ENCODE measurements at regions not wholly inside any gene's neighbourhood (a gene's known extent, or its start where the extent isn't known, plus 50 kb on each side); places are given as distances from the start of the nearest gene placed in this dataset.

DNA sequence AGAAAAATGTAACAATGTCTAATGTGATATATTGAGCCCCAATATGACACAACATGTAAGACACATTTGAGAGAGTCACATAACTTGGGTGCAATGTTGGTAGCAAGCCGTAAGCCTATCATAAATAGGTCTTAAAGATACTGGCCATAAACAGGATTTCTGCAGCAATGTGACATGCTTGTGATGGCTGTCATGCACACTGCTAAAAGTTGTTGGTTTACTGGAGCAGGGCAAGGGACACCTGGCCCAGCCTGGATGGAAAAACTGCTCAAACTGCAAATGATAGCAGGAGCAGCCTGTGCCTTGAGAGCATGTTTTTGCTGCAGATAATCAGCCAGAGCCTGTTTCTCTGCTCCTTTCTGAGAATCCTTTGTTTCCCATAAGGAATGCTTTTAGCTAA is 136.7 kb upstream of the ZNF91 start:
- FAIRE-seq (no peak), DNase-seq (ENCODE audit: low read depth, low spot score) (no peak)
- Histone ChIP-seq H4K20me1 (ENCODE audit: control insufficient read depth, extremely low read depth, insufficient read depth, low read length) (no peaks in the 10 kb centered on the region), H3K4me3 (ENCODE audit: control insufficient read depth in 2 of 3, extremely low read depth in 1 of 3, insufficient read depth in 2 of 3, low read depth in 1 of 3, low read length in 3 of 3) (no peak overlapping the region), H3K9ac (ENCODE audit: control insufficient read depth, extremely low read depth, insufficient read depth, low read length) (no peak overlapping the region), H3K27ac (ENCODE audit: control insufficient read depth, insufficient read depth, low read length) (no peak overlapping the region), H2AFZ (ENCODE audit: control insufficient read depth, low read length) (no peak overlapping the region), H3K4me2 (ENCODE audit: control insufficient read depth, extremely low read depth, insufficient read depth, low read depth, low read length) (no peak overlapping the region), H3K27me3 (ENCODE audit: control insufficient read depth, extremely low read depth, insufficient read depth, low read length) (no peaks in the 10 kb centered on the region), H3K9me3 (ENCODE audit: control insufficient read depth, low read depth, low read length) (peaks cover 2% of the 10 kb centered on the region), H3K79me2 (ENCODE audit: control insufficient read depth, insufficient read depth, low read length) (no peaks in the 10 kb centered on the region), H3K4me1 (ENCODE audit: control insufficient read depth, extremely low read depth, insufficient read depth, low read length) (peaks cover 3% of the 10 kb centered on the region), H3K9me1 (ENCODE audit: control insufficient read depth, extremely low read depth, insufficient read depth, low read length) (no peaks in the 10 kb centered on the region), H3K36me3 (ENCODE audit: control insufficient read depth in 2 of 2, extremely low read depth in 1 of 2, insufficient read depth in 2 of 2, low read length in 2 of 2) (no peaks in the 10 kb centered on the region)
- dilution Hi-C loops (cut with MboI; ENCODE audit: extremely low pct_ligation_motif_present, low sequenced_read_pairs): no loop called here
- TF ChIP-seq EZH2 (IDR thresholded peaks at IDR 0.05; ENCODE audit: low read length): no peak
- TF ChIP-seq, protein P1, sequence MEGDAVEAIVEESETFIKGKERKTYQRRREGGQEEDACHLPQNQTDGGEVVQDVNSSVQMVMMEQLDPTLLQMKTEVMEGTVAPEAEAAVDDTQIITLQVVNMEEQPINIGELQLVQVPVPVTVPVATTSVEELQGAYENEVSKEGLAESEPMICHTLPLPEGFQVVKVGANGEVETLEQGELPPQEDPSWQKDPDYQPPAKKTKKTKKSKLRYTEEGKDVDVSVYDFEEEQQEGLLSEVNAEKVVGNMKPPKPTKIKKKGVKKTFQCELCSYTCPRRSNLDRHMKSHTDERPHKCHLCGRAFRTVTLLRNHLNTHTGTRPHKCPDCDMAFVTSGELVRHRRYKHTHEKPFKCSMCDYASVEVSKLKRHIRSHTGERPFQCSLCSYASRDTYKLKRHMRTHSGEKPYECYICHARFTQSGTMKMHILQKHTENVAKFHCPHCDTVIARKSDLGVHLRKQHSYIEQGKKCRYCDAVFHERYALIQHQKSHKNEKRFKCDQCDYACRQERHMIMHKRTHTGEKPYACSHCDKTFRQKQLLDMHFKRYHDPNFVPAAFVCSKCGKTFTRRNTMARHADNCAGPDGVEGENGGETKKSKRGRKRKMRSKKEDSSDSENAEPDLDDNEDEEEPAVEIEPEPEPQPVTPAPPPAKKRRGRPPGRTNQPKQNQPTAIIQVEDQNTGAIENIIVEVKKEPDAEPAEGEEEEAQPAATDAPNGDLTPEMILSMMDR (optimal IDR thresholded peaks at IDR 0.05 in 1 of 3, IDR thresholded peaks at IDR 0.05 in 1 of 3, conservative IDR thresholded peaks at IDR 0.05 in 1 of 3; ENCODE audit: extremely low read depth in 1 of 3, insufficient read depth in 2 of 3, low read length in 3 of 3): no peak

DNA sequence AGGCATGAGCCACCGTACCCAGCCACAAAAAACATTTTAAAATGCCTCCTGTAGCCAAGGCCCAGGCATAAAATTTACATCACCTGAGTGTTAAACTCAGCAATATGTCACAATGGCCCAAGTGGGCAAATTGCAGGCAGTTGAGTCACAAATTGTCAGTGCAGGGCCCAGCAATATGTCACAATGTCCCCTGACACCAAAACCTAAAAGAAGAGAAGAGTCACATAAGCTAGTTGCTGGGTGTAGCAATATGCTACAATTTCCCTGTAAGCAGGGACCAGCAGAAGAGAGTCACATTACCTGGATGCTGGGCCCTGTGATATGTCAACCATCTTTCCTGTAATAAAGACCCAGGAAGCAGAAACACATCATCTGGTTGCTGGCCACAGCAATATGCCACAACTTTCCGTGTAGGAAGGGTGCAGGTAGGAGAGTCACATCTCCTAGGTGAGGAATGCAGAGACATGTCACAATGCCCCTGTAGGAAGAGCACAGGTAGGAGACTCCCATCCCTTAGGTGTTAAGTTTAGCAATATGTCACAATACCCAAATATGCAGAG is 136.0 kb upstream of the ZNF91 start:
- Histone ChIP-seq H3K36me3 (ENCODE audit: control insufficient read depth in 2 of 2, extremely low read depth in 1 of 2, insufficient read depth in 2 of 2, low read length in 2 of 2) (no peaks in the 10 kb centered on the region), H4K20me1 (ENCODE audit: control insufficient read depth, extremely low read depth, insufficient read depth, low read length) (no peaks in the 10 kb centered on the region), H3K4me2 (ENCODE audit: control insufficient read depth, extremely low read depth, insufficient read depth, low read depth, low read length) (no peak overlapping the region), H2AFZ (ENCODE audit: control insufficient read depth, low read length) (no peak overlapping the region), H3K4me1 (ENCODE audit: control insufficient read depth, extremely low read depth, insufficient read depth, low read length) (peaks cover 3% of the 10 kb centered on the region), H3K9me3 (ENCODE audit: control insufficient read depth, low read depth, low read length) (peaks cover 2% of the 10 kb centered on the region), H3K9ac (ENCODE audit: control insufficient read depth, extremely low read depth, insufficient read depth, low read length) (no peak overlapping the region), H3K27ac (ENCODE audit: control insufficient read depth, insufficient read depth, low read length) (no peak overlapping the region), H3K9me1 (ENCODE audit: control insufficient read depth, extremely low read depth, insufficient read depth, low read length) (no peaks in the 10 kb centered on the region), H3K27me3 (ENCODE audit: control insufficient read depth, extremely low read depth, insufficient read depth, low read length) (no peaks in the 10 kb centered on the region), H3K4me3 (ENCODE audit: control insufficient read depth in 2 of 3, extremely low read depth in 1 of 3, insufficient read depth in 2 of 3, low read depth in 1 of 3, low read length in 3 of 3) (no peak overlapping the region), H3K79me2 (ENCODE audit: control insufficient read depth, insufficient read depth, low read length) (no peaks in the 10 kb centered on the region)
- DNase-seq (ENCODE audit: low read depth, low spot score) (no peak), FAIRE-seq (no peak)
- dilution Hi-C loops (cut with MboI; ENCODE audit: extremely low pct_ligation_motif_present, low sequenced_read_pairs): no loop called here
- TF ChIP-seq EZH2 (IDR thresholded peaks at IDR 0.05; ENCODE audit: low read length): no peak
- TF ChIP-seq, protein P1 (optimal IDR thresholded peaks at IDR 0.05 in 1 of 3, IDR thresholded peaks at IDR 0.05 in 1 of 3, conservative IDR thresholded peaks at IDR 0.05 in 1 of 3; ENCODE audit: extremely low read depth in 1 of 3, insufficient read depth in 2 of 3, low read length in 3 of 3): no peak

Measured in keratinocyte (primary cell).